ENCODE measurements at regions not wholly inside any gene's neighbourhood (a gene's known extent, or its start where the extent isn't known, plus 50 kb on each side); places are given as distances from the start of the nearest gene placed in this dataset.
"Not testable (repeated sequence)": the region's sequence is repeated elsewhere in the genome, so short reads cannot be mapped to it uniquely, and the experiment has no call there.

- H3K9ac ChIP-seq (replicated peaks; ENCODE audit: extremely low read depth, insufficient read depth, low read length); H3K27ac ChIP-seq (ENCODE audit: insufficient read depth, low read depth, low read length); BruUV-seq (replicated peaks); H3K4me2 ChIP-seq (ENCODE audit: insufficient read depth, low read length); POLR2A ChIA-PET; H3K27me3 ChIP-seq (ENCODE audit: control insufficient read depth in 2 of 2, insufficient read depth in 2 of 2, low read length in 2 of 2); FAIRE-seq; H3K4me3 ChIP-seq (replicated peaks in 1 of 3; ENCODE audit: insufficient read depth in 1 of 3, low read depth in 1 of 3, low read length in 3 of 3); H3K9me1 ChIP-seq (replicated peaks; ENCODE audit: control insufficient read depth, extremely low read depth, insufficient read depth, low read length); H3K9me3 ChIP-seq (replicated peaks; ENCODE audit: control insufficient read depth, insufficient read depth, low read length); DNase-seq (ENCODE audit: low read depth, low spot score); H3K4me1 ChIP-seq (ENCODE audit: control insufficient read depth, extremely low read depth, insufficient read depth, low read length); H2AFZ ChIP-seq (ENCODE audit: low read depth, low read length); H4K20me1 ChIP-seq (replicated peaks; ENCODE audit: control insufficient read depth, extremely low read depth, insufficient read depth, low read length); intact Hi-C loops (cut with micrococcal nuclease); CTCF ChIA-PET; dilution Hi-C loops (cut with MboI; ENCODE audit: extremely low pct_ligation_motif_present, low sequenced_read_pairs); H3K36me3 ChIP-seq (ENCODE audit: control insufficient read depth in 2 of 2, extremely low read depth in 1 of 2, insufficient read depth in 2 of 2, low read length in 2 of 2): not testable (repeated sequence)
- H3K79me2 ChIP-seq (ENCODE audit: control insufficient read depth, insufficient read depth, low read length) = peaks cover 36% of the 10 kb centered on the region
These were observed 312.3 kb downstream of the BCL2L11 start for GRCh38 chr2:111432916-111433499.

GRCh38 chr2:111433892-111434607, 313.3 kb downstream of the BCL2L11 start:
- BruUV-seq (replicated peaks); POLR2A ChIA-PET; CTCF ChIA-PET; H3K9me3 ChIP-seq (replicated peaks; ENCODE audit: control insufficient read depth, insufficient read depth, low read length); dilution Hi-C loops (cut with MboI; ENCODE audit: extremely low pct_ligation_motif_present, low sequenced_read_pairs); H3K9me1 ChIP-seq (replicated peaks; ENCODE audit: control insufficient read depth, extremely low read depth, insufficient read depth, low read length); FAIRE-seq; H3K27me3 ChIP-seq (ENCODE audit: control insufficient read depth in 2 of 2, insufficient read depth in 2 of 2, low read length in 2 of 2); DNase-seq (ENCODE audit: low read depth, low spot score); H3K4me3 ChIP-seq (replicated peaks in 1 of 3; ENCODE audit: insufficient read depth in 1 of 3, low read depth in 1 of 3, low read length in 3 of 3); H3K4me1 ChIP-seq (ENCODE audit: control insufficient read depth, extremely low read depth, insufficient read depth, low read length); H3K9ac ChIP-seq (replicated peaks; ENCODE audit: extremely low read depth, insufficient read depth, low read length); H3K36me3 ChIP-seq (ENCODE audit: control insufficient read depth in 2 of 2, extremely low read depth in 1 of 2, insufficient read depth in 2 of 2, low read length in 2 of 2); H3K4me2 ChIP-seq (ENCODE audit: insufficient read depth, low read length); intact Hi-C loops (cut with micrococcal nuclease); H3K27ac ChIP-seq (ENCODE audit: insufficient read depth, low read depth, low read length); H2AFZ ChIP-seq (ENCODE audit: low read depth, low read length); H4K20me1 ChIP-seq (replicated peaks; ENCODE audit: control insufficient read depth, extremely low read depth, insufficient read depth, low read length): not testable (repeated sequence)
- peaks cover 34% of the 10 kb centered on the region for H3K79me2 ChIP-seq (ENCODE audit: control insufficient read depth, insufficient read depth, low read length)

- H3K4me2 ChIP-seq (ENCODE audit: insufficient read depth, low read length); POLR2A ChIA-PET; H3K4me3 ChIP-seq (replicated peaks in 1 of 3; ENCODE audit: insufficient read depth in 1 of 3, low read depth in 1 of 3, low read length in 3 of 3); H3K27me3 ChIP-seq (ENCODE audit: control insufficient read depth in 2 of 2, insufficient read depth in 2 of 2, low read length in 2 of 2); DNase-seq (ENCODE audit: low read depth, low spot score); CTCF ChIA-PET; H3K27ac ChIP-seq (ENCODE audit: insufficient read depth, low read depth, low read length); H2AFZ ChIP-seq (ENCODE audit: low read depth, low read length); H3K9me1 ChIP-seq (replicated peaks; ENCODE audit: control insufficient read depth, extremely low read depth, insufficient read depth, low read length); H3K9me3 ChIP-seq (replicated peaks; ENCODE audit: control insufficient read depth, insufficient read depth, low read length); H3K36me3 ChIP-seq (ENCODE audit: control insufficient read depth in 2 of 2, extremely low read depth in 1 of 2, insufficient read depth in 2 of 2, low read length in 2 of 2); dilution Hi-C loops (cut with MboI; ENCODE audit: extremely low pct_ligation_motif_present, low sequenced_read_pairs); intact Hi-C loops (cut with micrococcal nuclease); H3K4me1 ChIP-seq (ENCODE audit: control insufficient read depth, extremely low read depth, insufficient read depth, low read length); BruUV-seq (replicated peaks); H4K20me1 ChIP-seq (replicated peaks; ENCODE audit: control insufficient read depth, extremely low read depth, insufficient read depth, low read length); FAIRE-seq; H3K9ac ChIP-seq (replicated peaks; ENCODE audit: extremely low read depth, insufficient read depth, low read length): not testable (repeated sequence)
- peaks cover 31% of the 10 kb centered on the region for H3K79me2 ChIP-seq (ENCODE audit: control insufficient read depth, insufficient read depth, low read length)
These were observed 313.9 kb downstream of the BCL2L11 start for GRCh38 chr2:111434608-111434939.

GRCh38 chr2:111435553-111436310, 315.0 kb downstream of the BCL2L11 start:
- H3K9me3 ChIP-seq (replicated peaks; ENCODE audit: control insufficient read depth, insufficient read depth, low read length); POLR2A ChIA-PET; BruUV-seq (replicated peaks); FAIRE-seq; H3K9me1 ChIP-seq (replicated peaks; ENCODE audit: control insufficient read depth, extremely low read depth, insufficient read depth, low read length); H3K9ac ChIP-seq (replicated peaks; ENCODE audit: extremely low read depth, insufficient read depth, low read length); dilution Hi-C loops (cut with MboI; ENCODE audit: extremely low pct_ligation_motif_present, low sequenced_read_pairs); H3K4me1 ChIP-seq (ENCODE audit: control insufficient read depth, extremely low read depth, insufficient read depth, low read length); H3K27ac ChIP-seq (ENCODE audit: insufficient read depth, low read depth, low read length); H4K20me1 ChIP-seq (replicated peaks; ENCODE audit: control insufficient read depth, extremely low read depth, insufficient read depth, low read length); H3K36me3 ChIP-seq (ENCODE audit: control insufficient read depth in 2 of 2, extremely low read depth in 1 of 2, insufficient read depth in 2 of 2, low read length in 2 of 2); intact Hi-C loops (cut with micrococcal nuclease); CTCF ChIA-PET; H2AFZ ChIP-seq (ENCODE audit: low read depth, low read length); H3K27me3 ChIP-seq (ENCODE audit: control insufficient read depth in 2 of 2, insufficient read depth in 2 of 2, low read length in 2 of 2); H3K4me2 ChIP-seq (ENCODE audit: insufficient read depth, low read length); DNase-seq (ENCODE audit: low read depth, low spot score); H3K4me3 ChIP-seq (replicated peaks in 1 of 3; ENCODE audit: insufficient read depth in 1 of 3, low read depth in 1 of 3, low read length in 3 of 3): not testable (repeated sequence)
- peaks cover 29% of the 10 kb centered on the region for H3K79me2 ChIP-seq (ENCODE audit: control insufficient read depth, insufficient read depth, low read length)
